GM10248 (cell line): ENCODE measurements at regions not wholly inside any gene's neighbourhood (a gene's known extent, or its start where the extent isn't known, plus 50 kb on each side); places are given as distances from the start of the nearest gene placed in this dataset.

ENCODE experiments used
- CTCF ChIA-PET: fragments of 300-600 bp; sonication (Branson Sonifier 250); formaldehyde crosslinking; extraction: SDS; loops from one replicate; lab custom pipeline; 2021; ENCODE audit warnings: antibody characterized with exemption; lab: Yijun Ruan, JAX
- POLR2A ChIA-PET: fragments of 350-650 bp; sonication (Branson Sonifier 250); formaldehyde crosslinking; extraction: SDS; loops from one replicate; lab custom pipeline; 2020; ENCODE audit warnings: antibody characterized with exemption; lab: Yijun Ruan, JAX
- DNase-seq: peaks from one replicate; pipeline ENCODE4 v3.0.0; 2012; ENCODE audit errors: extremely low spot score
- CTCF ChIP-seq: IDR thresholded peaks from 2 replicates; pipeline ENCODE4 v1.5.1; 2012; ENCODE audit warnings: mild to moderate bottlenecking, low read depth; ENCODE audit errors: extremely low read depth, missing control alignments, control extremely low read depth

- no peak for DNase-seq
- ChIA-PET POLR2A (no interaction called here), CTCF (interaction anchor here (1.4 to 1.8 kb wide), 4 partner anchors 9 to 29 kb away, joined by 4 to 13 read pairs (median 5); no protein-coding TSS in a partner anchor)
- TF ChIP-seq CTCF: no peak
These were observed 337.1 kb downstream of the IL20RB start for GRCh38 chr3:137294839-137295238.

- TF ChIP-seq CTCF: no peak
- ChIA-PET CTCF (interaction anchor here (1.4 to 1.8 kb wide), 4 partner anchors 8 to 19 kb away, joined by 3 to 13 read pairs (median 5); no protein-coding TSS in a partner anchor), POLR2A (no interaction called here)
- no peak for DNase-seq
These were observed 337.6 kb downstream of the IL20RB start for GRCh38 chr3:137295336-137295735.

- ChIA-PET POLR2A (no interaction called here), CTCF (interaction anchor here (1.4 to 1.8 kb wide), 2 partner anchors 11 to 15 kb away, joined by 3 to 13 read pairs; no protein-coding TSS in a partner anchor)
- TF ChIP-seq CTCF: no peak
- DNase-seq: no peak
These were observed 338.3 kb downstream of the IL20RB start for GRCh38 chr3:137296116-137296515.

- POLR2A ChIA-PET: no interaction called here
- DNase-seq: no peak
- no peak for TF ChIP-seq CTCF
- CTCF ChIA-PET: interaction anchor here (1.0 to 1.6 kb wide), 2 partner anchors 10 to 12 kb away, joined by 3 to 4 read pairs; no protein-coding TSS in a partner anchor
These were observed 340.0 kb downstream of the IL20RB start for GRCh38 chr3:137297770-137298169.

GRCh38 chr3:137300703-137301102 is 342.9 kb downstream of the IL20RB start:
- POLR2A ChIA-PET: no interaction called here
- no peak for DNase-seq
- CTCF ChIA-PET: no interaction called here
- TF ChIP-seq CTCF: no peak

GRCh38 chr3:137304313-137305056 is 346.7 kb downstream of the IL20RB start:
- no peak for TF ChIP-seq CTCF
- POLR2A ChIA-PET: no interaction called here
- CTCF ChIA-PET: interaction anchor here (0.7 to 2.8 kb wide), 4 partner anchors 10 to 21 kb away, joined by 3 to 15 read pairs (median 4); no protein-coding TSS in a partner anchor
- no peak for DNase-seq
